ENCODE measurements at regions not wholly inside any gene's neighbourhood (a gene's known extent, or its start where the extent isn't known, plus 50 kb on each side); places are given as distances from the start of the nearest gene placed in this dataset.

DNA sequence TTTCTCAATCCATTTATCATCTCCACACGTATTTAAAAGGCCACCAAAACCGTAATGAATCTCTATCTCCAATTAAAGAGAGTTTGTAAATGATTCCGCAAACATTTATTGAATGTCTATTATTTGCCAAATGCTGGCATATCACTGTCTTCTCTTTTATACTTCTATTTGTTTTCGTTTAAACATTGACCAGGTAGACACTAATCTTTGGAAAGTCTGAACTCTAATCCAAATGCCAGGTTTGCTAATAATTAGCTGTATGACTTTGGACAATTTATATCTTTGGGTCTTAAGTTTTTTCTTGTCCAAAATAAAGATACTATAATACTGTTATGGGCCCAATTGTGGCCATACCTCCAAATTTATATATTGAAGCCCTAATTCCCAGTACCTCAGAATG is 299.2 kb upstream of the TBX18 start:
- H3K4me1 Mint-ChIP-seq: no peaks in the 10 kb centered on the region
- H3K9me3 Mint-ChIP-seq (ENCODE audit: insufficient read depth): no peaks in the 10 kb centered on the region
- intact Hi-C loops (cut with micrococcal nuclease): no loop called here
- Histone ChIP-seq H3K79me2 (ENCODE audit: control insufficient read depth, insufficient read depth, low read length) (no peaks in the 10 kb centered on the region), H3K27me3 (replicated peaks in 1 of 4; ENCODE audit: control extremely low read depth in 1 of 4, control insufficient read depth in 3 of 4, insufficient read depth in 4 of 4, low read length in 3 of 4) (no peaks in the 10 kb centered on the region), H4K20me1 (ENCODE audit: control insufficient read depth, insufficient read depth, low read length, poor library complexity, severe bottlenecking) (no peaks in the 10 kb centered on the region), H3K4me2 (replicated peaks; ENCODE audit: low read depth, low read length, poor library complexity, severe bottlenecking) (no peak overlapping the region), H2AFZ (ENCODE audit: insufficient read depth, low read depth, low read length, poor library complexity, severe bottlenecking) (no peak overlapping the region), H3K27ac (ENCODE audit: low read length in 2 of 2) (no peak overlapping the region), H3K9ac (ENCODE audit: low read length) (no peak overlapping the region), H3K9me3 (ENCODE audit: control extremely low read depth in 1 of 3, control insufficient read depth in 2 of 3, insufficient read depth in 1 of 3, low read length in 2 of 3) (no peaks in the 10 kb centered on the region), H3K4me3 (ENCODE audit: control extremely low read depth in 1 of 5, extremely low read depth in 1 of 5, insufficient read depth in 1 of 5, low read depth in 2 of 5, low read length in 4 of 5) (no peak overlapping the region), H3K4me1 (ENCODE audit: control insufficient read depth in 2 of 2, insufficient read depth in 2 of 2, low read length in 2 of 2) (no peaks in the 10 kb centered on the region), H3K36me3 (replicated peaks in 1 of 2; ENCODE audit: control extremely low read depth in 1 of 2, control insufficient read depth in 1 of 2, extremely low read depth in 1 of 2, insufficient read depth in 2 of 2, low read length in 1 of 2) (no peaks in the 10 kb centered on the region)
- TF ChIP-seq, protein P1, sequence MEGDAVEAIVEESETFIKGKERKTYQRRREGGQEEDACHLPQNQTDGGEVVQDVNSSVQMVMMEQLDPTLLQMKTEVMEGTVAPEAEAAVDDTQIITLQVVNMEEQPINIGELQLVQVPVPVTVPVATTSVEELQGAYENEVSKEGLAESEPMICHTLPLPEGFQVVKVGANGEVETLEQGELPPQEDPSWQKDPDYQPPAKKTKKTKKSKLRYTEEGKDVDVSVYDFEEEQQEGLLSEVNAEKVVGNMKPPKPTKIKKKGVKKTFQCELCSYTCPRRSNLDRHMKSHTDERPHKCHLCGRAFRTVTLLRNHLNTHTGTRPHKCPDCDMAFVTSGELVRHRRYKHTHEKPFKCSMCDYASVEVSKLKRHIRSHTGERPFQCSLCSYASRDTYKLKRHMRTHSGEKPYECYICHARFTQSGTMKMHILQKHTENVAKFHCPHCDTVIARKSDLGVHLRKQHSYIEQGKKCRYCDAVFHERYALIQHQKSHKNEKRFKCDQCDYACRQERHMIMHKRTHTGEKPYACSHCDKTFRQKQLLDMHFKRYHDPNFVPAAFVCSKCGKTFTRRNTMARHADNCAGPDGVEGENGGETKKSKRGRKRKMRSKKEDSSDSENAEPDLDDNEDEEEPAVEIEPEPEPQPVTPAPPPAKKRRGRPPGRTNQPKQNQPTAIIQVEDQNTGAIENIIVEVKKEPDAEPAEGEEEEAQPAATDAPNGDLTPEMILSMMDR (IDR thresholded peaks at IDR 0.05): no peak
- no peak for TF ChIP-seq EZH2 (IDR thresholded peaks at IDR 0.05; ENCODE audit: borderline replicate concordance, insufficient read depth, low read depth, low read length, poor library complexity, severe bottlenecking)
- H3K4me3 Mint-ChIP-seq: no peak overlapping the region
- ATAC-seq (ENCODE audit: low read depth) (no peak), DNase-seq (no peak)
- CTCF ChIA-PET: no interaction called here
- no CpG with 5 or more reads among the region's 4 CpGs for WGBS (ENCODE audit: insufficient coverage)
- H3K27me3 Mint-ChIP-seq: no peaks in the 10 kb centered on the region
- no peak overlapping the region for H3K27ac Mint-ChIP-seq
- POLR2A ChIA-PET: no interaction called here

DNA sequence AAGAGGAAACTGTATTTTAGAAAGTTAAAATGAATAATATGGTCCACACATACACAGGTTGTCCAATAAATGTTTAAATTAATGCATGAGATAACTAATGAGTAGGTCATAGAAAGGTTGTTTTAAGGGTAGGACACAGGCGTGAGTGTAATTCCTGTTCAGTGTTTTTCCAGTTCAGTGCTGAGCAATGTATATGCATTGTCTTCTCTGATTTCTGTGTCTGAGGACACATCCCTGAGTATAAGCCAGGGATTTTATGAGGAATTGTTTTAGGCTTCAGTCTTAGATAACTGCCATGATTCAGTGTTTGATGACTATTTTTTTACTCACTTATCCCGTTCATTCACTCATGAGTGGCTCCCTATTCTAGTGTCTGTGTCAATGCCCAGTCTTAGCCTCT is 298.5 kb upstream of the TBX18 start:
- H3K27me3 Mint-ChIP-seq: no peaks in the 10 kb centered on the region
- H3K4me1 Mint-ChIP-seq: no peaks in the 10 kb centered on the region
- Histone ChIP-seq H3K4me3 (ENCODE audit: control extremely low read depth in 1 of 5, extremely low read depth in 1 of 5, insufficient read depth in 1 of 5, low read depth in 2 of 5, low read length in 4 of 5) (no peak overlapping the region), H3K79me2 (ENCODE audit: control insufficient read depth, insufficient read depth, low read length) (no peaks in the 10 kb centered on the region), H4K20me1 (ENCODE audit: control insufficient read depth, insufficient read depth, low read length, poor library complexity, severe bottlenecking) (no peaks in the 10 kb centered on the region), H3K36me3 (replicated peaks in 1 of 2; ENCODE audit: control extremely low read depth in 1 of 2, control insufficient read depth in 1 of 2, extremely low read depth in 1 of 2, insufficient read depth in 2 of 2, low read length in 1 of 2) (no peaks in the 10 kb centered on the region), H3K27ac (ENCODE audit: low read length in 2 of 2) (no peak overlapping the region), H3K4me1 (ENCODE audit: control insufficient read depth in 2 of 2, insufficient read depth in 2 of 2, low read length in 2 of 2) (no peaks in the 10 kb centered on the region), H3K9ac (ENCODE audit: low read length) (no peak overlapping the region), H3K9me3 (ENCODE audit: control extremely low read depth in 1 of 3, control insufficient read depth in 2 of 3, insufficient read depth in 1 of 3, low read length in 2 of 3) (no peaks in the 10 kb centered on the region), H3K4me2 (replicated peaks; ENCODE audit: low read depth, low read length, poor library complexity, severe bottlenecking) (no peak overlapping the region), H3K27me3 (replicated peaks in 1 of 4; ENCODE audit: control extremely low read depth in 1 of 4, control insufficient read depth in 3 of 4, insufficient read depth in 4 of 4, low read length in 3 of 4) (no peaks in the 10 kb centered on the region), H2AFZ (ENCODE audit: insufficient read depth, low read depth, low read length, poor library complexity, severe bottlenecking) (no peak overlapping the region)
- intact Hi-C loops (cut with micrococcal nuclease): no loop called here
- no peak overlapping the region for H3K27ac Mint-ChIP-seq
- no peak overlapping the region for H3K4me3 Mint-ChIP-seq
- ATAC-seq (ENCODE audit: low read depth) (no peak), DNase-seq (no peak)
- WGBS (ENCODE audit: insufficient coverage): 93% methylated on average over 2 of the region's 2 CpGs
- ChIA-PET CTCF (no interaction called here), POLR2A (no interaction called here)
- no peaks in the 10 kb centered on the region for H3K9me3 Mint-ChIP-seq (ENCODE audit: insufficient read depth)
- TF ChIP-seq EZH2 (IDR thresholded peaks at IDR 0.05; ENCODE audit: borderline replicate concordance, insufficient read depth, low read depth, low read length, poor library complexity, severe bottlenecking): no peak
- TF ChIP-seq, protein P1 (IDR thresholded peaks at IDR 0.05): no peak

Data from B cell (primary cell).